ENCODE measurements at regions not wholly inside any gene's neighbourhood (a gene's known extent, or its start where the extent isn't known, plus 50 kb on each side); places are given as distances from the start of the nearest gene placed in this dataset.
"Not testable (repeated sequence)": the region's sequence is repeated elsewhere in the genome, so short reads cannot be mapped to it uniquely, and the experiment has no call there.

- DNase-seq = no peak
- in situ Hi-C loops (cut with MboI; ENCODE audit: low pct_unique_long_range_greater_than_20kb, low sequenced_read_pairs) = loop anchor here (10.0 to 25.0 kb wide), 2 partner anchors 113 to 510 kb away; no protein-coding TSS in a partner anchor
These were observed 73.9 kb upstream of the CAPRIN1 start for GRCh38 chr11:33977676-33978075.

GRCh38 chr11:33976495-33977199 is 74.9 kb upstream of the CAPRIN1 start:
- DNase-seq = no peak
- in situ Hi-C loops (cut with MboI; ENCODE audit: low pct_unique_long_range_greater_than_20kb, low sequenced_read_pairs) = loop anchor here (10.0 to 25.0 kb wide), 2 partner anchors 112 to 511 kb away; no protein-coding TSS in a partner anchor

DNA sequence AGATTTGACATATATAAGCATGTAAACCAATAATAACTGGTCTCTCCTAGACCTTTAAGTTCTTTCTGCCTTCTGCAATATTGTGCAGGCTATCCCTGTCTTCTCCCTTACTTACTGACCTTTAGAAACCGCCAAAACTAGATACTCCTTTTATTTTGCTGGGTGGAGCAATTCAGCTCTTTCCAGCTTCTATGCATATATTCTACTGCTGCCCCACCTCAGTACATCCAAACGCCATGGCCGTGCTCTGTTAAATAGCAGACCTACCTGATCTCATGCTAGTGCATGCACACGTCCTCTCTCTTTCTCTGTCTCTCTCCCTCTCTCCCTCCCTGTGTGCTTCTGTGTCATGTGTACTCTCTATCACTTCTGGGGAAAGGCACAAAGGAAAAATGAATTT is 76.7 kb upstream of the CAPRIN1 start:
- in situ Hi-C loops (cut with MboI; ENCODE audit: low pct_unique_long_range_greater_than_20kb, low sequenced_read_pairs) = loop anchor here (10.0 to 25.0 kb wide), 2 partner anchors 110 to 512 kb away; no protein-coding TSS in a partner anchor
- DNase-seq = no peak

DNA sequence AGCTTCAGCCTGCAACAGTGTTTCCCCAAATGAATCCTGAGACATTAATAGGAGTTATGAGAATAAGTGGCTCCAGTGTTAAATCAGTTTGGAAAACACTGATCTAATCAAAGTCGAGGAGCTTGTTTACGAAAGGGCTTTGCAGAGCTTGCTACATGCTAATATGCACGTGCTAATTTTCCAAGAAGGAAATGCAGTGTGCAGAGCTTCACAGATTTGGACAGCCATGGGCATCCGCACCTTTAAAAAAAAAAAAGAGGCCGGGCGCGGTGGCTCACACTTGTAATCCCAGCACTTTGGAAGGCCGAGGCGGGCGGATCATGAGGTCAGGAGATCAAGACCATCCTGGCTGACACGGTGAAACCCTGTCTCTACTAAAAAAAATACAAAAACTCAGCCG is 79.7 kb upstream of the LMO2 start:
- DNase-seq = not testable (repeated sequence)
- in situ Hi-C loops (cut with MboI; ENCODE audit: low pct_unique_long_range_greater_than_20kb, low sequenced_read_pairs) = loop anchor here (10.0 kb wide), 1 partner anchor 107 kb away; no protein-coding TSS in a partner anchor

DNA sequence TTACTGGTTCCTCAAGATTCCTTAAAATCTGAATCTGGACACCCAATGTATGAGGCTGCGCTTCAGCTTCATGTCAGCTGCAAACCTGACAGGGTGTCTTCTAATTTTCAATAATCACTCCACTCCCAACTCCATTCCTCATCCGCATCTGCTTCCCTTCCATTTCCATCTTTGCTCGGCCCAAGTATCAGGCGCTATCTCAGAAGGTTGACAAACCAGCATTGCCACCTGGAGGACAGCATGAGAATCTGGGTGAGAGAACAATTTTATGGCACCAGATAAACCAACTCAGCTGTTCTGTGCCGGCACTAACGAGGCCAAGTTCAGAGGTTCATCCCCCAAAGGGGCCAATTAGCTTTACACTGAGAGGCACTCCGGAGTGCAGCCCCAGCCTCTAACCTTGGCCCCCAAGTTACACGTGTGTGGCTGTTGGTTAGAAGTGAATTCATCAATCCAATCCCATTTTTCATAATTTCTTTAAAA is 79.1 kb upstream of the LMO2 start:
- peak; percentile 79 for DNase-seq
- in situ Hi-C loops (cut with MboI; ENCODE audit: low pct_unique_long_range_greater_than_20kb, low sequenced_read_pairs) = loop anchor here (10.0 kb wide), 1 partner anchor 106 kb away; no protein-coding TSS in a partner anchor

DNA sequence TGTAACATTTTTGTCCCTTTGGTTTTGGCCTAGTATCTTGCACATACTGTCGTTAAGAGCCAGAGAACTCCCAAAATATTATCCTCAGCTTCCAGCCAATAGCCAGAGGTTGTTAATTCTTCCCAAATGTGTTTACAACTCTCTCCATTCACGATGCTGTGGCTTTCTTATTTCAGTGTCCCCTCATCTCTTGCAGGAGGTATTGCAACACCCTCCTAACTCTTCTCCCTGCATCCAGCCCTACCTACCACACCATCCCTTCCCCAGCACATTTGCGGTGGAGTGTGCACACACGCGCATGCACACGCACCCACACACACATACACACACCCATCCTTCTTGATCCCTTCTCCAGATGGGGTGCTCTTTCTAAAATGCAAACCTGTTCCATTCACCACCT is 75.6 kb upstream of the LMO2 start:
- no peak for DNase-seq
- in situ Hi-C loops (cut with MboI; ENCODE audit: low pct_unique_long_range_greater_than_20kb, low sequenced_read_pairs) = no loop called here

- in situ Hi-C loops (cut with MboI; ENCODE audit: low pct_unique_long_range_greater_than_20kb, low sequenced_read_pairs) = no loop called here
- DNase-seq = no peak
These were observed 73.2 kb upstream of the LMO2 start for GRCh38 chr11:33965032-33965431.

DNA sequence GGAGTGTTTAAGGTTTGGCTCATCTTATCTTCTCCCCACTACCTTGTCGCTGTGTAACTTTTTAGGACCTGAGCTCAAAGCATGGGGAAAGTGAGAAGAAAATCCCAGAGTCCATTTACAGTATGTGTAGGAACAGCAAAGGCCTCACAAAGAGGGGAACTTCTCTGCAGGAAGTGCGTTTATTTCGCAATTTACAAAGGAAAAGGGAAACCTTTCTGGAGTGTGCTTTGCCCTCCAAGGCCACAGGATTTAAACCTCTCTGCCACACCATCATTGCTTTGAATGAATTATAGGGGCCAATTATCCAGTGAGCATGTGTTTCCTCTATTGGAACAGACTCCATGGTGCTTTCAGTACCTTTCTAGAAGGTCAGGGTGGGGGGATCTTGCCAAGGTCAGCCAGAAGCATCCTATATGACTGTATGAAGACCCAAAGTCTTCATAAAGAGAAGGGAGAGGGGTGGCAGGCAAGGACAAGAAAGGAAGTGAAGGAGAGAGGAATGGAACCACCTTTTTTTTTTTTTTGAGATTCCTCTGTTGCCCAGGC is 68.1 kb upstream of the LMO2 start:
- in situ Hi-C loops (cut with MboI; ENCODE audit: low pct_unique_long_range_greater_than_20kb, low sequenced_read_pairs) = no loop called here
- DNase-seq = peak; percentile 73

GRCh38 chr11:33957304-33957917 is 65.5 kb upstream of the LMO2 start:
- in situ Hi-C loops (cut with MboI; ENCODE audit: low pct_unique_long_range_greater_than_20kb, low sequenced_read_pairs) = no loop called here
- no peak for DNase-seq

- in situ Hi-C loops (cut with MboI; ENCODE audit: low pct_unique_long_range_greater_than_20kb, low sequenced_read_pairs) = no loop called here
- DNase-seq = no peak
These were observed 64.7 kb upstream of the LMO2 start for GRCh38 chr11:33956611-33957010.

DNA sequence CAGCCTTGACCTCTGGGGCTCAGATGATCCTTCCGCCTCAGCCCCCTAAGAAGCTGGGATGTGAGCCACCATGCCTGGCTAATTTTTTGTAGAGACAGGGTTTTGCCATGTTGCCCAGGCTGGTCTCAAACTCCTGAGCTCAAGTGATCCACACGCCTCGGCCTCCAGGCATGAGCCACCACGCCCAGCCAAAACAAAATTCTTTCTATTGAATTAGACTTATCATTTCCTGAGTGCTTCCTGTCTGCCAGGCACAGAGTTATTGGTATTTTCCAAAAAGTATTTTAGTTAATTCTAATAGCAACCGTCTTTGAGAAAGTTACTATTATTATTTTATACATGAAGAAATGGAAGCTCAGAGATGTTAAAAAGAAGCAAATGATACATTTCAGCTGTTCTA is 61.4 kb upstream of the LMO2 start:
- DNase-seq = no peak
- in situ Hi-C loops (cut with MboI; ENCODE audit: low pct_unique_long_range_greater_than_20kb, low sequenced_read_pairs) = no loop called here

- DNase-seq = no peak
- in situ Hi-C loops (cut with MboI; ENCODE audit: low pct_unique_long_range_greater_than_20kb, low sequenced_read_pairs) = no loop called here
These were observed 60.9 kb upstream of the LMO2 start for GRCh38 chr11:33952805-33953204.

DNA sequence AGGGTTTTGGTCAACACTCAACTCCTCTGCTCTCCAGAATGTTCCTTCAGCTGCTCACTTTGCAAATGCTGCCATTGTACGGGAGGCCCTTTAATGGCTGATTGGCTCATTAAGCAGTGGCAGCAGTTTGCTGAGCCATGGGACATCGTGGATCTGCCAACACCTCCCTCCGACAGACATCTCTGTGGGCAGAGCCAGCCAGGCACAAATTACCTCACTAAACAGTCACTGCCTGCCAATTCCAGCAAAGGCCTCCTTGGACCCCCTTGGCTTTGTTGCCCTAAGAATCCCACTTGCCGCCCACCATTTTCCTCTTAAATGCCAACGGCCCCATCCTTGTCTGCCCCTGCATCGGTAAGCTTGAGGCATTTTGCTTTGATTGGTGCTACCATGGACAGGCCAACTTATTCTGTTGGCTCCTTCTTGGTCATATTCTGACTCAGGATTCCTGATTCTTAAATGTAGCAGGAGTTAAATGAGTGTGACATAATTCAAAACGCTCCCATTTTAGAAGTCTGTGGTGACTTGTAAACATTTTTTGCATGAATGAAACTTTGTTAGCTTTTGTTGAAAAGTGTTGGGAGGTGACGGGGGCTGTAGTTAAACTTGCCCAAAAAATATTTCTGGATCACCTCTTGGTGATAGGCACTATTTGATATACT is 57.5 kb upstream of the LMO2 start:
- in situ Hi-C loops (cut with MboI; ENCODE audit: low pct_unique_long_range_greater_than_20kb, low sequenced_read_pairs) = no loop called here
- DNase-seq = no peak

DNA sequence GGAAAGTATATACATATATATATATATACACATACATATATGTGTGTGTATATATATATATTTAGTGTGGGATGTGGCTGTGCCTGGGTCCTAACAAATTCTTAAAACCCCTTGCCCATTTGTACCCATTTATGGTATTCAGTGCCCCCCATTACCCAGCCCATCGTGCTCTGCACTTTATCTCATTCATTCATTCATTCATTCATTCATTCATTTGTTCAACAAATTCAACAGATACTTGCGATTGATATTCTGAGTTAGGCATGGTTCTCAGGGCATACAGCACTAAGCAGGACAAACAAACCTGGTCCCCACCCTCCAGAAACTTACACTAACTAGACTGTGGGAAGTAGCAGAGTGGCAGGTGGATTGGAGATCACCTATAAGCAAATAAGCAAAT is 56.6 kb upstream of the LMO2 start:
- DNase-seq = no peak
- in situ Hi-C loops (cut with MboI; ENCODE audit: low pct_unique_long_range_greater_than_20kb, low sequenced_read_pairs) = no loop called here

DNA sequence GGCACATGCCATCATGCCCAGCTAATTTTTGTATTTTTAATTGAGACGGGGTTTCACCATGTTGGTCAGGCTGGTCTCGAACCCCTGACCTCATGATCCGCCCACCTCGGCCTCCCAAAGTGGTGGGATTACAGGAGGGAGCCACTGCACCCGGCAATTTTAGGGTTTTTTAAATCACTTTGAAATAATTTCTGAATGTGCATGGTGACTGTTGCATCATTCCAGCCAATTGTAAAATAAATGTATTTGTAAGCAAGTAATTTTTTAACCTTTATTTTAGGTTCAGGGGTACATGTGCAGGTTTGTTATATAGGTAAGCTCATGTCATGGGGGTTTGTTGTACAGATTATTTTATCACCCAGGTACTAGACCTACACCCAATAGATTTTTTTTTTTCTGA is 56.0 kb upstream of the LMO2 start:
- in situ Hi-C loops (cut with MboI; ENCODE audit: low pct_unique_long_range_greater_than_20kb, low sequenced_read_pairs); DNase-seq: not testable (repeated sequence)

DNA sequence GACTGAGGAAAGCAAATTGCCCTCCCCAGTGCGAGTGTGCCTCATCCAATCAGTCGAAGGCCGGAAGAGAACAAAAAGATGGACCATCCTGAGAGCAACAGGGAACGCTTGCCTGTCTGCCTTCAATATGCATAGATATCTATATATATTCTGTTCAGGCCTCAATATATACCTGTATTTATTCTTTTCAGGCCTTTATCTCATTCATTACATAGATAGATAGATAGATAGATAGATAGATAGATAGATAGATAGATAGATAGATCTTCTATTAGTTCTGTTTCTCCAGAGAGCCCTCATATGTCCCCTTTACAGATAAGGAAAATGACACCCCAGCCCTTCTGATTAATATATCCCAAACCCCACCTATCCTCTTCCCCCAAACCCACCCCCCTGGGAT is 55.1 kb upstream of the LMO2 start:
- no peak for DNase-seq
- in situ Hi-C loops (cut with MboI; ENCODE audit: low pct_unique_long_range_greater_than_20kb, low sequenced_read_pairs) = no loop called here

GRCh38 chr11:33945481-33946268 is 53.8 kb upstream of the LMO2 start:
- in situ Hi-C loops (cut with MboI; ENCODE audit: low pct_unique_long_range_greater_than_20kb, low sequenced_read_pairs) = no loop called here
- DNase-seq = no peak

GRCh38 chr11:33944693-33945424 is 53.0 kb upstream of the LMO2 start:
- no peak for DNase-seq
- in situ Hi-C loops (cut with MboI; ENCODE audit: low pct_unique_long_range_greater_than_20kb, low sequenced_read_pairs) = no loop called here

GRCh38 chr11:33944345-33944692 is 52.4 kb upstream of the LMO2 start:
- in situ Hi-C loops (cut with MboI; ENCODE audit: low pct_unique_long_range_greater_than_20kb, low sequenced_read_pairs) = no loop called here
- DNase-seq = no peak
